Erythroblast (primary cell): ENCODE measurements at regions not wholly inside any gene's neighbourhood (a gene's known extent, or its start where the extent isn't known, plus 50 kb on each side); places are given as distances from the start of the nearest gene placed in this dataset.
A peak's percentile ranks its signal among the peaks of the same experiment; 100 is the strongest.
"Not testable (repeated sequence)": the region's sequence is repeated elsewhere in the genome, so short reads cannot be mapped to it uniquely, and the experiment has no call there.

Experiments used
- DNase-seq, 2 experiments: peaks; one replicate each; lab custom pipeline; 2025; lab: John Stamatoyannopoulos, UW
- GATA1 ChIP-seq: IDR thresholded peaks from 2 replicates; pipeline ENCODE4 v1.6.1; 2011; ENCODE audit warnings: low read depth, mild to moderate bottlenecking, control low read depth, low read length, moderate library complexity
- POLR2A ChIP-seq: IDR thresholded peaks from 2 replicates; pipeline ENCODE4 v1.6.1; 2011; ENCODE audit warnings: mild to moderate bottlenecking, low read length

DNA sequence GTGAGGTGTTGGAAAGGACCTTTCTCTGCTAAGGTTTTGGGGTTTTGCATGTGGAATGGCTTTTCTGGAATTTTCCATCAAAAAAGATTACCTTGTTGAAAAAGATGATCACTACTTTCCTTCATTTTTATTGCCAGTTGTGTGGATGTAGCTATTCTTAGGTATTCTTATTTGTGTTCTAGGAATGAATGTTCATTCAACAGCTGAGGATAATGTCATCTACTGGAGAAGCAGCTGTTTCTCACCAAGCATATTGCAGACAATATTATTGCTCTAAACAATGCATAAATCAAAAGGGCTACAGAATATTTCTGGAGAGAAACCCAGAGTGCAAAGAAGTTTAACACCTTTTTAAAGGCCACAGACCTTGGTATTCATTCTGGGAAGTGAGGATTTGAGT, 145.6 kb upstream of the CALCR start:
- no peak for DNase-seq
- TF ChIP-seq GATA1 (no peak), POLR2A (no peak)

DNA sequence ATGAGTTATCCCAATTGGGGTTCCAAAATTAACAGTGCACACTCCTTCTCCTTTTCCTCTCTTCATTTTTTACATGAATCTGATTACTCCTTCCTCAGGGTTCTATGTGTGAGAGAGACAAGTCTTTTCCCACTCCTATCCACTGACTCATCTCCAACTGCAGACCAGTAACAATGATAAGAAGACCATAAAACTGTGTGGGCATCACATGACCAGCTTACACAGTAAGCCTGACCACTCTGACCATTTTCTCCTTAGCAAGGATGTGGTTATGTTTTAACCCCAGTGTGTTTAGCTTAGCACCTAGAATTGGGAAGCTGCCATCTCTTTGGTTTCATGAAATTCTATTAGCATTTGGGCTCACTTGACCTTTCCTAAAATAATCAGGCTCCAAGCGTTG, 145.0 kb upstream of the CALCR start:
- TF ChIP-seq GATA1 (no peak), POLR2A (no peak)
- DNase-seq: no peak

DNA sequence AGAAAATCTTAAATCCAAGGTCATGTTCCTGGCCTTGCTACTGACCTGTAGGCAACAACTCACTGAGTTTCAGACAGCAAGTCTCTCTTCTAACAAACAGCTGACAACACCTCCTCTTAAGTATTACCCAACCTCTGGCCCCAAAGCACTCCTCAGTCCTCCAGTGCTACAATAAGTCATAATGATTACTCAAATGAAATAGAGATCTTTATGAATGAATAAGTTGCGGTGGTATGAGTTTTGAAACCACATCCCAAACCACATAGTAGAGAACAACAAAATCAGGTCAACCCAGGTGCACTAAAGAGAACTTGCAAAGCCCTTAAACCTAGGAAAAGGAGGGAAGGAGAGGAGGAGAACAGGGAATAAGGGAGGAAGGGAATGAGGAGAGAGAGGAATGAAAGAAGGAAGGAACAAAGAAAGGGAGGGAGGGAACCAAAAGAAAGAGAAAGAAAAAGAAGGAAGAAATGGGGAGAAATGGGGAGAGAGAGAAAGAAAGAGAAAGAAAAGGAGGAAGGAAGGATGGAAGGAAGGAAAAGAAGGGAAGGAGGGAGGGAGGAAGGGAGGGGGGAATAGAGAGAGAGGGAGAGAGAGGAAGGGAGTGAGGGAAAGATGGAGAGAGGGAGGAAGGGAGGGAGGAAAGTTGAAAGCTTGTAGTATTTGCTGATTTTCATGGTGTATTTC, 142.8 kb upstream of the CALCR start:
- no peak for DNase-seq
- TF ChIP-seq GATA1: no peak
- TF ChIP-seq POLR2A: no peak

DNA sequence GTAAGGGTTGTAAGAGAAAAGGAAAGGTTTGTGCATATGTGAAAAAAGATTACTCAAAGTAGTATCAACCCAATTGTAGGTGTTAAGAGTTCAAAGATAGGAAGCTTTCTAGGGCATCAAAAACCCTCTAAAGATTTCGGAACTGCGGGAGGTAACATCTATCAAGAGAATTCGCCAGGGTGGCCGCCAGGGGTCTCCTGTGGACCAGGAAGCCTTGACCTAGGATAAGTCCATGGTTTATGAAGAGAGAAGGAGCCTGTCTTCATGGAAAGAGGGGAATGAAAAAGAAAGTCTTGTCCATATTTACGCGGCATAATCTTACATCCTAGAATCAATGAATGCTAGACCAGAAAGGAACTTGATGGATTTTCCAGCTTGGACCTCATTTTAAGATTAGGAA, 140.7 kb upstream of the CALCR start:
- no peak for TF ChIP-seq POLR2A
- no peak for TF ChIP-seq GATA1
- DNase-seq: peak; percentile 32 to 59

DNA sequence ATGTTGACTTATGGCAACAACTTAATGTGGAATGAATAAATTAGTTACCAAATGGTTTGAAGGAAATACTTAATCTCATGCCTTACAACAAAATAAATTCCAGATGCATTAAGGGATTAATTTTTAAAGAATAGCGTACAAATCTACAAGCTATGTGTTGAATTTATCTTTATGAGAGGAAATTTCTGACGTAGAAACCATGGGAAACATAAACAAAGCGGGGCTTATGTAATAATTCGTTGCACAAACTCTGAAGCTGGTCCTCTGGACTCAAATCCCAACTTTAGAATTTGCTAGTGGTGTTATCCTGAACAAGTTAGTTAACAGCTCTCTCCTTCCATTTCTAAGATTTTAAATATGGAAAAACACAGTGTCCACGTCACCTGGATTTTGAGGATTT, 137.4 kb upstream of the CALCR start:
- no peak for TF ChIP-seq GATA1
- no peak for TF ChIP-seq POLR2A
- DNase-seq: no peak

DNA sequence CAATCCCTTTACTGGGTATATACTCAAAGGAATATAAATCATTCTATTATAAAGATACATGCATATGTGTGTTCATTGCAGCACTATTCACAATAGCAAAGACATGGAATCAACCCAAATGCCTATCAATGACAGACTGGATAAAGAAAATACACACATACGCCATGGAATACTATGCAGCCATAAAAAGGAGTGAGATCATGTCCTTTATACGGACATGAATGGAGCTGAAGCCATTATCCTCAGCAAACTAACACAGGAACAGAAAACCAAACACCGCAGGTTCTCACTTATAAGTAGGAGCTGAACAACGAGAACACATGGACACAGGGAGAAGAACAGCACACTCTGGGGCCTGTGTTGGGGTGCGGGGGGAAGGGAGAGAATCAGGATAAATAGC, 133.7 kb upstream of the CALCR start:
- DNase-seq: not testable (repeated sequence)

DNA sequence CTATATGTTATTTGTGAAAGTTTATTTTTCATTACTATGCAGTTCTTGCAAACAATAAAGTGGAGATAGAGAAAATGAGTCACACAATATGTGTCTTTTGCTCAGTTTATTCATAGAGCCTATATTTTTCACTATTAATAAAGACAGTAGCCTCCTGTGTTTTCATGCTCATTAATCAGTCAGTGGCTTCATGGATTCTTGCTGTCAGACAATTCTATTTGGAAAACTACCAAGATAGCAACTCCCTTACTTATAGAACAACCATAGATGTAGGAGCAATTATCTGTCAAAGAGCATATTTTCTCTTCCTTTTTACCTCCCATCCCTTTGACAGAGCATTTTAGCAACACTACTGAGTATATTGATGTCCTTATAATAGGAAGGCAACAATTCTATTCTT, 132.7 kb upstream of the CALCR start:
- TF ChIP-seq POLR2A (no peak), GATA1 (no peak)
- no peak for DNase-seq

DNA sequence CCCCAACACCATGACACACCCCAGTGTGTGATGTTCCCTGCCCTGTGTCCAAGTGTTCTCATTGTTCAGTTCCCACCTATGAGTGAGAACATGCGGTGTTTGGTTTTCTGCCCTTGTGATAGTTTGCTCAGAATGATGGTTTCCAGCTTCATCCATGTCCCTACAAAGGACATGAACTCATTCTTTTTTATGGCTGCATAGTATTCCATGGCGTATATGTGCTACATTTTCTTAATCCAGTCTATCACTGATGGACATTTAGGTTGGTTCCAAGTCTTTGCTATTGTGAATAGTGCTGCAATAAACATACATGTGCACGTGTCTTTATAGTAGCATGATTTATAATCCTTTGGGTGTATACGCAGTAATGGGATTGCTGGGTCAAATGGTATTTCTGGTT, 131.6 kb upstream of the CALCR start:
- not testable (repeated sequence) for DNase-seq

DNA sequence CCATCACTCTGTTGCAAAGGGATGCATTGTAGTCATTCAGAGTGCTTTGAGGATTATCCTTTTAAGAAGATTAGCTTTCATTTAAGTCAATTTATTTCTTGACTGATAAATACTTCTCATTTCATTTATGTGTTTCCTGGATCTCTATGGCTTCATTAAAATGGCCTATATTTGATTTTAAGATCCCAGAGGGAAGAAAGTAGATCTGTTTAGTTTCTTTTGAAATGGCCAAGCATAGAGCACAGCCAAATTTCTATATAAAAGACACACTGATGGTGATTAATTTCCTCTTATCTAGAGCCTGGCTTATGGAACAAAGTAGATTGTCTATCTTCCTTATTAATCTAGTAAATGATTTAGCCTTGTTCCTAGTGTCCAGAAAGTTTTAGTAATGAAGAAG, 129.7 kb upstream of the CALCR start:
- no peak for TF ChIP-seq GATA1
- no peak for TF ChIP-seq POLR2A
- no peak for DNase-seq

DNA sequence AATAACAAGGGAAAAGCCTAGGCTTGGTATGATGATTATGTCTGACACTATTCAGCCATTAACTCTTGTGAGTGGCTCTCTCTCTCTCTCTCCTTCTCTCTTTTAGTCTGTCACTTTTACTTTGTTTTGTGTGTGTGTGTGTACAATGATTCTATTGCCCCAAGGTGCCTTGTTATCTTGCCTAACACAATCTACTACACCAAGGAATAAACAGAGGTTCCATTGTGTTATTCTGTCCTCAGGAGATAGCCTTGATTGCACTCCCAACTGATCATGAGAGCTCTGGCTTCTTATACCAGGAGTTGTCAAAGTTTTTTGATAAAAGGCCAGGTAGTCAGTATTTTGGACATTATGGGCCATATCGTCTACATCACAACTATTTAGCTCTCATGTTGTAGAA, 123.4 kb upstream of the CALCR start:
- DNase-seq: no peak
- TF ChIP-seq POLR2A (no peak), GATA1 (no peak)

DNA sequence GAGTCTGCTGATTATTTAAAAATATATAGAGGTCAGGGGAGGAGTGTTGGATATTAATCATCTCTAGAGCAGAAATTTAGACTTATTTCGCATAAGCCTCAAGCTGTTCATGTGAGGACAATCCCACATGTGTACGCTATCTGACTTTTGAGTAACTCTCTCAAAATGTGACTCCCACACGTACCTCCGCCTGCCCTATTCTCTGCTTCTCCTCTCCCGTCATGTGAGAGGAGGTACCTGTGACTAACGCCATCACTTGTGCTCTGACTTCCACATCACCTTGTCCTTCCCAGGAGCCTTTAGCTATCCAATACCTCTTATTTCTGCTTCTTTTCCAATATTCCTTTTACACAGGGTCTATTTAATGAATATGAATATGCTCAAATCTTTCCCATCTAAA, 119.3 kb upstream of the CALCR start:
- TF ChIP-seq POLR2A (no peak), GATA1 (no peak)
- DNase-seq: no peak

DNA sequence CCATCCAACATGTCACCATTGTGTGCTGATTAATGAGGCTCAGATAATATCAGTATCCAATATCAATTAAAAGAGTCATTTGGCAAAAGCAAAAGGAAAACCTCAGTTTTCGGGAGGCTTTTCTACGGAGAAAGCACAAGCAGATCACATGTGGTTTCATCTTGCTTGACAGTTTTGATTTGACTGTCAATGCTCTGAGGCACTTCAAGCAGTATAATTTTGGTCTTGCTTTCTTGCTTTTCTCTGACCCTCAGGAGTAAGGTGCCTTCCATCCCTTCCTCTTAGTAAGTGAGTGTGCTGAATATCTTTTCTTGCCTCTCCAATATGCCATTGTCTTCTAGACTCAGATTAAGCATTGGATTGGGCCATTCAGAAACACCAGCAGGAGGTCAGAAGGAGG, 115.5 kb upstream of the CALCR start:
- DNase-seq: no peak
- TF ChIP-seq POLR2A (no peak), GATA1 (no peak)

DNA sequence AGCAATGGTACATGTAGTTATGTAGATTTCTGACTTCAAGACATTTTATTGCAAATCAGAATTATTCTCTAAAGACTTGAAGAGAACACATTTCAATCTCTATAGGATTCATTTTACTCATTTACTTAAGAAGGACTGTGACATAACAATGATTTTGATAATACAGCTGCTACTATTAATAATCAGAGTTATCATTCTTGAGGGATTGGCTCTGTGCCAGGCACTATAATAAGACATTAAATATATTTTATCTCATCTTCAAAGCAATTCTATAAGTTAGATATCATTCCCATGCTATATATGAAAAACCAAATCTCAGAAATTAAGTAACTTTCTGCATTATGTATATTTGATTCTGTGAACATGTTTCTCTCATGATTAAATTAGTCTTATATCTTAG, 103.7 kb upstream of the CALCR start:
- TF ChIP-seq POLR2A (no peak), GATA1 (no peak)
- DNase-seq: no peak

DNA sequence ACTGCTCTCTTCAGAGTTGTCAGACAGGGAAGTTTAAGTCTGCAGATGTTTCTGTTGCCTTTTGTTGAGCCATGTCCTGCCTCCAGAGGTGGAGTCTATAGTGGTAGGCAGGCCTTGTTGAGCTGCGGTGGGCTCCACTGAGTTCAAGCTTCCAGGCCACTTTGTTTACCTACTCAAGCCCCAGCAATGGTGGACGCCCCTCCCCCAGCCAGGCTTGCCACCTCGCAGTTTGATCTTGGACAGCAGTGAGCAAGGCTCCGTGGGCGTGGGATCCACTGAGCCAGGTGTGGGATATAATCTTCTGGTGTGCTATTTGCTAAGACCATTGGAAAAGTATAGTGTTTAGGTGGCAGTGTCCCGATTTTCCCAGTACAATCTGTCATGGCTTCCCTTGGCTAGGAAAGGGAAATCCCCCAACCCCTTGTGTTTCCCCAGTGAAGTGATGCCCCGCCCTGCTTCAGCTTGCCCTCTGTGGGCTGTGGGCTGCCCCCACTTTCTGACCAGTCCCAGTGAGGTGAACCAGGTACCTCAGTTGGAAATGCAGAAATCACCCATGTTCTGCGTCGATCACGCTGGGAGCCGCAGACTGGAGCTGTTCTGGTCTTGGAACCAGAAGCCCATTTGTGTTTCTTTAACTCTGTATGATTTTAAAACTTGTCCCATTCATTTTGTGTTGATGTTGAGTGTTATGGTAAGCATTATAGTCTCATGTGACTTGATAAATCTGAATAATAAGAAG, 89.2 kb upstream of the CALCR start:
- DNase-seq: no peak
- TF ChIP-seq POLR2A: no peak
- no peak for TF ChIP-seq GATA1

DNA sequence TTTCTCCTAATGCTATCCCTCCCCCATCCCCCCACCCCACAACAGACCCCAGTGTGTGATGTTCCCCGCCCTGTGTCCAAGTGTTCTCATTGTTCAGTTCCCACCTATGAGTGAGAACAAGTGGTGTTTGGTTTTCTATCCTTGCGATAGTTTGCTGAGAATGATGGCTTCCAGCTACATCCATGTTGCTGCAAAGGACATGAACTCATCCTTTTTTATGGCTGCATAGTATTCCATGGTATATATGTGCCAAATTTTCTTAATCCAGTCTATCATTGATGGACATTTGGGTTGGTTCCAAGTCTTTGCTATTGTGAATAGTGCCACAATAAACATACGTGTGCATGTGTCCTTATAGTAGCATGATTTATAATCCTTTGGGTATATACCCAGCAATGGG, 83.6 kb upstream of the CALCR start:
- DNase-seq: not testable (repeated sequence)
